ENCODE measurements at regions not wholly inside any gene's neighbourhood (a gene's known extent, or its start where the extent isn't known, plus 50 kb on each side); places are given as distances from the start of the nearest gene placed in this dataset.

DNA sequence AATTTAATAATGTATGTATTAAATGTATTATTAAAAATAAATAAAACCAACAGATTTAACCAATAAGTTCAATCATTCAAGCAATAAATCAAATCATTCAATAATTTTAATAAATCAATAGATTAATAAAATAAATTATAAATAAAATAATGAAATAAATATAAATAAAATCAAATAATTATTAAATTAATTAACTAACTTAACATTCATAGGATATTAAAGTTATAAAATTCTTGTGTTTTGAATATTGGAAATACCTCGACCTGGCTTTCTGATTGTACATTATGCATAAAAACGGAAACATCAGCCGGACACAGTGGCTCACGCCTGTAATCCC, 182.2 kb downstream of the BANP start:
- TF ChIP-seq EZH2 (IDR thresholded peaks at IDR 0.05; ENCODE audit: borderline replicate concordance, low read length) (no peak), CTCF (IDR thresholded peaks at IDR 0.05; ENCODE audit: low read length) (no peak)

Data from OCI-LY1 (cell line).